Transverse colon (tissue), 4 donors: ENCODE measurements at regions not wholly inside any gene's neighbourhood (a gene's known extent, or its start where the extent isn't known, plus 50 kb on each side); places are given as distances from the start of the nearest gene placed in this dataset.

Source experiments
- DNase-seq: peaks from one replicate; pipeline ENCODE4 v3.0.0-alpha.2; 2019
- H3K27ac ChIP-seq, 4 donors: fragments of 200-600 bp; sonication (generic); 2 replicates each; pipeline ENCODE4 v1.5.1; 2016 to 2018; ENCODE audit warnings: inconsistent platforms in 4 of 4
- H3K27me3 ChIP-seq: fragments of 200-600 bp; sonication (generic); 2 replicates; pipeline ENCODE4 v1.5.1; 2017; ENCODE audit warnings: inconsistent platforms
- H3K36me3 ChIP-seq, 4 donors: fragments of 200-600 bp; sonication (generic); 2 replicates each; pipeline ENCODE4 v1.5.1; 2017 to 2019; ENCODE audit warnings: inconsistent platforms in 4 of 4
- H3K4me1 ChIP-seq, 4 donors: fragments of 200-600 bp; sonication (generic); 2 replicates each; pipeline ENCODE4 v1.5.1; 2017 to 2020; ENCODE audit warnings: inconsistent platforms in 4 of 4
- H3K4me3 ChIP-seq, 4 donors: fragments of 200-600 bp; sonication (generic); 1 replicate in 1 of 4; 2 replicates in 3 of 4; pipeline versions ENCODE4 v1.5.1 to v1.6.1; 2017 to 2019; ENCODE audit warnings: inconsistent platforms in 4 of 4
- H3K9me3 ChIP-seq, 2 donors: fragments of 200-600 bp; sonication (generic); 2 replicates each; pipeline ENCODE4 v1.5.1; 2017 to 2019; ENCODE audit warnings: inconsistent platforms in 2 of 2
- CTCF ChIP-seq, 5 experiments: fragments of 200-600 bp in 3 of 5; fragments of 450-650 bp in 2 of 5; sonication (generic) in 3 of 5; IDR thresholded peaks; 1 replicate in 2 of 5; 2 replicates in 3 of 5; pipeline ENCODE4 v1.5.1; 2016 to 2017; ENCODE audit warnings: antibody characterized with exemption in 5 of 5, inconsistent platforms in 3 of 5, mild to moderate bottlenecking in 2 of 5, moderate library complexity in 1 of 5
- EP300 ChIP-seq: sonication (generic); formaldehyde crosslinking; IDR thresholded peaks from one replicate; pipeline ENCODE4 v1.6.1; 2017; ENCODE audit warnings: antibody characterized with exemption, low read depth
- POLR2A ChIP-seq: fragments of 450-650 bp; IDR thresholded peaks from one replicate; pipeline ENCODE4 v1.6.1; 2016; ENCODE audit warnings: antibody characterized with exemption, mild to moderate bottlenecking, moderate library complexity
- POLR2AphosphoS5 ChIP-seq, 3 donors: sonication (generic); formaldehyde crosslinking; IDR thresholded peaks; one replicate each; pipeline ENCODE4 v1.6.1; 2016; ENCODE audit warnings: antibody characterized with exemption in 3 of 3
- WGBS, 2 donors: methylation state at CpG; one replicate each; pipeline ENCODE4 v1.1.5; 2018; ENCODE audit warnings: low coverage in 1 of 2; 5-methylcytosine and 5-hydroxymethylcytosine counted together
- in situ Hi-C, 4 donors: fragments of 200-750 bp; cut with MboI; loops; one replicate each; pipeline versions ENCODE4 v1.15.0 to v1.15.1; 2017; ENCODE audit warnings: low sequenced_read_pairs in 3 of 4, low pct_ligation_motif_present in 1 of 4, low pct_unique_long_range_greater_than_20kb in 1 of 4
- intact Hi-C: fragments of 100-400 bp; cut with DNase I; formaldehyde crosslinking; loops from one replicate; pipeline ENCODE4 v1.15.1; 2023; ENCODE audit warnings: low total_unique reads

- Histone ChIP-seq H3K27ac (no peak overlapping the region), H3K36me3 (no peaks in the 10 kb centered on the region), H3K9me3 (no peaks in the 10 kb centered on the region), H3K27me3 (no peaks in the 10 kb centered on the region), H3K4me1 (peaks cover 0 to 13% (median 7%) of the 10 kb centered on the region in 4 donors), H3K4me3 (no peak overlapping the region)
- in situ Hi-C loops (no loop called here), intact Hi-C loops (no loop called here)
- no peak for DNase-seq
- WGBS, 2 donors, result 51% methylated on average over 5 of the region's 5 CpGs
- TF ChIP-seq POLR2A (no peak), POLR2AphosphoS5 (IDR thresholded peaks at IDR 0.05) (no peak), CTCF (IDR thresholded peaks at IDR 0.05) (no peak), EP300 (no peak)
These were observed 134.2 kb upstream of the TNFSF4 start for GRCh38 chr1:173341307-173341706.

- WGBS, 2 donors, result 81% methylated on average over 1 of the region's 1 CpG; no CpG with 5 or more reads in 1 of the 2 donors
- Histone ChIP-seq H3K4me3 (no peak overlapping the region), H3K9me3 (no peaks in the 10 kb centered on the region), H3K27me3 (no peaks in the 10 kb centered on the region), H3K4me1 (peaks cover 0 to 13% (median 7%) of the 10 kb centered on the region in 4 donors), H3K36me3 (no peaks in the 10 kb centered on the region), H3K27ac (no peak overlapping the region)
- TF ChIP-seq EP300, result no peak
- no peak for TF ChIP-seq CTCF (IDR thresholded peaks at IDR 0.05)
- no peak for TF ChIP-seq POLR2AphosphoS5 (IDR thresholded peaks at IDR 0.05)
- TF ChIP-seq POLR2A, result no peak
- in situ Hi-C loops, result no loop called here
- intact Hi-C loops, result no loop called here
- no peak for DNase-seq
These were observed 134.8 kb upstream of the TNFSF4 start for GRCh38 chr1:173341971-173342370.

GRCh38 chr1:173342736-173343135 is 134.4 kb upstream of the PRDX6 start:
- in situ Hi-C loops, result no loop called here
- H3K27ac ChIP-seq, result no peak overlapping the region
- WGBS, 2 donors, result 76 to 80% methylated on average over 2 of the region's 2 CpGs

GRCh38 chr1:173344034-173344743 is 132.9 kb upstream of the PRDX6 start:
- H3K27me3 ChIP-seq, result no peaks in the 10 kb centered on the region
- no peak overlapping the region for H3K4me3 ChIP-seq
- in situ Hi-C loops (no loop called here), intact Hi-C loops (no loop called here)
- H3K27ac ChIP-seq, result no peak overlapping the region
- no peak for DNase-seq
- no peak for TF ChIP-seq CTCF (IDR thresholded peaks at IDR 0.05)
- TF ChIP-seq EP300, result no peak
- TF ChIP-seq POLR2A, result no peak
- no peak for TF ChIP-seq POLR2AphosphoS5 (IDR thresholded peaks at IDR 0.05)
- 48 to 61% methylated on average over 3 to 4 of the region's 4 CpGs for WGBS, 2 donors
- no peaks in the 10 kb centered on the region for H3K9me3 ChIP-seq
- H3K4me1 ChIP-seq, result peaks cover 0 to 13% (median 7%) of the 10 kb centered on the region in 4 donors
- no peaks in the 10 kb centered on the region for H3K36me3 ChIP-seq

More at GRCh38 chr1:173342736-173343135, 134.4 kb upstream of the PRDX6 start:
- intact Hi-C loops, result no loop called here
- H3K9me3 ChIP-seq, result no peaks in the 10 kb centered on the region
- TF ChIP-seq EP300 (no peak), POLR2A (no peak), CTCF (IDR thresholded peaks at IDR 0.05) (no peak), POLR2AphosphoS5 (IDR thresholded peaks at IDR 0.05) (no peak)
- no peaks in the 10 kb centered on the region for H3K27me3 ChIP-seq
- H3K36me3 ChIP-seq, result no peaks in the 10 kb centered on the region
- H3K4me3 ChIP-seq, result no peak overlapping the region
- H3K4me1 ChIP-seq, result peaks cover 0 to 13% (median 7%) of the 10 kb centered on the region in 4 donors
- DNase-seq, result no peak
